GM23248 (cell line): ENCODE measurements at regions not wholly inside any gene's neighbourhood (a gene's known extent, or its start where the extent isn't known, plus 50 kb on each side); places are given as distances from the start of the nearest gene placed in this dataset.

Experiments used
- EZH2 ChIP-seq: fragments of 200-600 bp; sonication (generic); IDR thresholded peaks from 2 replicates; pipeline ENCODE4 v1.6.1; 2018; ENCODE audit warnings: antibody characterized with exemption, mild to moderate bottlenecking; ENCODE audit not compliant: insufficient read depth, poor library complexity, severe bottlenecking
- EZH2phosphoT487 ChIP-seq: fragments of 200-600 bp; sonication (generic); IDR thresholded peaks from 2 replicates; pipeline ENCODE4 v1.6.1; 2018; ENCODE audit warnings: antibody characterized with exemption, moderate library complexity, mild to moderate bottlenecking, low read depth; ENCODE audit not compliant: insufficient read depth

- TF ChIP-seq EZH2phosphoT487 = no peak
- TF ChIP-seq EZH2 = no peak
These were observed 172.8 kb upstream of the SYNDIG1 start for GRCh38 chr20:24296477-24297261.
